ENCODE measurements at regions not wholly inside any gene's neighbourhood (a gene's known extent, or its start where the extent isn't known, plus 50 kb on each side); places are given as distances from the start of the nearest gene placed in this dataset.

GRCh38 chr10:29163746-29164145 is 125.1 kb upstream of the LYZL1 start:
- DNase-seq (ENCODE audit: low spot score), result no peak

- DNase-seq (ENCODE audit: low spot score), result no peak
Measured at GRCh38 chr10:29166713-29167112, 122.2 kb upstream of the LYZL1 start.

GRCh38 chr10:29169021-29169420 is 119.8 kb upstream of the LYZL1 start:
- DNase-seq (ENCODE audit: low spot score), result no peak

- no peak for DNase-seq (ENCODE audit: low spot score)
Measured at GRCh38 chr10:29171717-29172116, 117.2 kb upstream of the LYZL1 start.

- no peak for DNase-seq (ENCODE audit: low spot score)
Measured at GRCh38 chr10:29174389-29174788, 114.5 kb upstream of the LYZL1 start.

GRCh38 chr10:29176845-29177832 is 111.7 kb upstream of the LYZL1 start:
- DNase-seq (ENCODE audit: low spot score), result no peak

GRCh38 chr10:29181936-29182335 is 106.9 kb upstream of the LYZL1 start:
- DNase-seq (ENCODE audit: low spot score), result no peak

- DNase-seq (ENCODE audit: low spot score), result no peak
Measured at GRCh38 chr10:29183301-29183945, 105.4 kb upstream of the LYZL1 start.

- DNase-seq (ENCODE audit: low spot score), result no peak
Measured at GRCh38 chr10:29184205-29185000, 104.5 kb upstream of the LYZL1 start.

- DNase-seq (ENCODE audit: low spot score), result no peak
Measured at GRCh38 chr10:29185050-29185449, 103.8 kb upstream of the LYZL1 start.

- no peak for DNase-seq (ENCODE audit: low spot score)
Measured at GRCh38 chr10:29186221-29186620, 102.6 kb upstream of the LYZL1 start.

GRCh38 chr10:29189256-29189655 is 99.6 kb upstream of the LYZL1 start:
- no peak for DNase-seq (ENCODE audit: low spot score)

GRCh38 chr10:29191674-29192073 is 97.2 kb upstream of the LYZL1 start:
- no peak for DNase-seq (ENCODE audit: low spot score)

GRCh38 chr10:29199339-29199738 is 89.5 kb upstream of the LYZL1 start:
- DNase-seq (ENCODE audit: low spot score), result no peak

- no peak for DNase-seq (ENCODE audit: low spot score)
Measured at GRCh38 chr10:29199941-29200679, 88.8 kb upstream of the LYZL1 start.

GRCh38 chr10:29202386-29202940 is 86.4 kb upstream of the LYZL1 start:
- DNase-seq (ENCODE audit: low spot score), result no peak

- no peak for DNase-seq (ENCODE audit: low spot score)
Measured at GRCh38 chr10:29203432-29203831, 85.4 kb upstream of the LYZL1 start.

- no peak for DNase-seq (ENCODE audit: low spot score)
Measured at GRCh38 chr10:29204070-29204800, 84.6 kb upstream of the LYZL1 start.

- DNase-seq (ENCODE audit: low spot score), result no peak
Measured at GRCh38 chr10:29205787-29206186, 83.1 kb upstream of the LYZL1 start.

GRCh38 chr10:29208845-29209244 is 80.0 kb upstream of the LYZL1 start:
- DNase-seq (ENCODE audit: low spot score), result no peak

GRCh38 chr10:29209830-29210229 is 79.0 kb upstream of the LYZL1 start:
- no peak for DNase-seq (ENCODE audit: low spot score)

Data from kidney capillary endothelial cell (primary cell).